ENCODE measurements at regions not wholly inside any gene's neighbourhood (a gene's known extent, or its start where the extent isn't known, plus 50 kb on each side); places are given as distances from the start of the nearest gene placed in this dataset.

DNA sequence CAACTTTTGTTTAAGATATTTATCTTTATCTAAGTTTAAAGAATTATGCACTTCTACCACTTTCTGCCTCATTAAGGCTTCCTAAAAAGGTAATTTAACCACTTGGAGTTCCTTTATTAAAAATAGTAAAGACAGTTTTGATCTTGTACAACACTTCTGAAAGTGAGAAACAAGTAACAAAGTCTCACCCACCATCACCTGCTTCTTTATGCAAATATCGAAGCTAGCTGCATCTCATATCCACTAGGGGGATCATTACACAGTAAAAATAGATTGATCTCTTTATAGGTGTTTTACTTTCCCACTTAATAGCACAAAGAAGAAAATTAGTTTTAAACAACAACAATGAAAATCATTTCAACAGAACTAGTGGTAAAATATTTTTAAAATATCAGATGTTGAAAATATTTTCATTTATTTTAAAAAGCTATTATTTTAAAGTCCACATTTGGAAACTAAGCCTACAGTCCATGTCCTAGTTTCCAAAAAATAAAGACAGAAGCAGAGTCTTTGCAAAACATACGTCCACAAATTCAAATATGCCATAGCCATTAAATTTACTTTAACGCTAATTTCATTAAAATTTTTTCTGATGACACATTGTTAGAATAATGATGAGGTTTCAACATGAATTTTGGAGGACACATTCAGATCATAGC, 160.0 kb upstream of the SOX5 start:
- no peak for ATAC-seq (ENCODE audit: low FRiP score)
- DNase-seq (ENCODE audit: low spot score) = no peak
- TF ChIP-seq, protein P1, sequence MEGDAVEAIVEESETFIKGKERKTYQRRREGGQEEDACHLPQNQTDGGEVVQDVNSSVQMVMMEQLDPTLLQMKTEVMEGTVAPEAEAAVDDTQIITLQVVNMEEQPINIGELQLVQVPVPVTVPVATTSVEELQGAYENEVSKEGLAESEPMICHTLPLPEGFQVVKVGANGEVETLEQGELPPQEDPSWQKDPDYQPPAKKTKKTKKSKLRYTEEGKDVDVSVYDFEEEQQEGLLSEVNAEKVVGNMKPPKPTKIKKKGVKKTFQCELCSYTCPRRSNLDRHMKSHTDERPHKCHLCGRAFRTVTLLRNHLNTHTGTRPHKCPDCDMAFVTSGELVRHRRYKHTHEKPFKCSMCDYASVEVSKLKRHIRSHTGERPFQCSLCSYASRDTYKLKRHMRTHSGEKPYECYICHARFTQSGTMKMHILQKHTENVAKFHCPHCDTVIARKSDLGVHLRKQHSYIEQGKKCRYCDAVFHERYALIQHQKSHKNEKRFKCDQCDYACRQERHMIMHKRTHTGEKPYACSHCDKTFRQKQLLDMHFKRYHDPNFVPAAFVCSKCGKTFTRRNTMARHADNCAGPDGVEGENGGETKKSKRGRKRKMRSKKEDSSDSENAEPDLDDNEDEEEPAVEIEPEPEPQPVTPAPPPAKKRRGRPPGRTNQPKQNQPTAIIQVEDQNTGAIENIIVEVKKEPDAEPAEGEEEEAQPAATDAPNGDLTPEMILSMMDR (IDR thresholded peaks at IDR 0.05) = no peak

DNA sequence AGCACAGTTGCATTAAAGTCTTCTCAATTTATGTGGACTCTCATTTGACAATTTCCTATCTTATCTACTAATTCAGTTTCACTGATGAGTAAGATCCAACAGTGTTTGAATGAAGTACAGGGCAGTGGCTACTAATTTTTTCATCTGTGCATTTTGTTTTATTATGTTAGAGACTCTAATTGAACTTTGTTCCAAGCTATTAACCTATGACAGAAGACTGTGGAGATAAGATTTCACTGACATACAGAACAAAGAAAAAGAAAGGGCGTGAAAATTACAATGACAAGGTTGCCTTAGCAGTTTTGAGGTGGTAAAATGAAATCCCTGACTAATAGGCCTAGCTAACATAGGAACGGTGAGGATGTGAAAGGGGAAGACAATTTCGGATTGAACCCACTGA, 153.2 kb upstream of the SOX5 start:
- DNase-seq (ENCODE audit: low spot score) (no peak), ATAC-seq (ENCODE audit: low FRiP score) (no peak)
- TF ChIP-seq, protein P1 (IDR thresholded peaks at IDR 0.05) = no peak

DNA sequence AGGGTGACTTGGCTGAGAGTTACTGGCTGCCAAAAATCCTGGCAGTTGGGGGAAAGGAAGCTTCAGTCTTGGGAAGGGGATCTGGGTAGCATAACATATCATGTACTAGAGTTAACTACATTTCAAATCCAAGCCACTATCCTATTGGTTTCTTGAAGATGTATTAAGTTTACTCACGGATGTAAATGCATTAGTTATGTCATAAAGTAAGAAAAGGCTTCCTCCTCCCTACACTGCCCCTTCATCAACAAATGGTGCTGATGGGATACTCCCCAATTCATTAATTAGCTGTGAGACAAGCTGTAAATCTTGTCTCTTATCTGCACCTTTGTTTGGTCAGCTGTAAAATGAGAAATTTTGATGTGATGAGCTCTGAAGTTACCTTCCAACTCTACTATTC, 150.1 kb upstream of the SOX5 start:
- TF ChIP-seq, protein P1 (IDR thresholded peaks at IDR 0.05) = no peak
- DNase-seq (ENCODE audit: low spot score) = no peak
- ATAC-seq (ENCODE audit: low FRiP score) = no peak

DNA sequence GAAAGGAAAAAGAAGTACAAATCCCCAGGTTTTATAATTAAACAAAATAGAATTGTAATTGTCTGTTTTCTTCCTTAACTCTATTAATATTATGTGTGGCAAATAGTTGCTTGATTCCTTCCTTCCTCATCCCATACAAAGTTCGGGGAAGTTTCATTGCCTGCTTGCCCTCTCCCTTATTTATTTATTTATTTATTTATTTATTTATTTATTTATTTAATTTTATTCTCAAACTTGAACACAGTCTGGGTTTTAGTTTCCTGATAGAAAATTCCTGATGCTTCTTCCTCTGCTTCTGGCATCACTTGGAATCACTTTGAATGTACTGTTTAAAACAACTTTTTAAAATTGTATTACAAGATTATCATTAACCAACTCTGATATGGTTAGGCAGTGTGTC, 145.8 kb upstream of the SOX5 start:
- DNase-seq (ENCODE audit: low spot score) (no peak), ATAC-seq (ENCODE audit: low FRiP score) (no peak)
- TF ChIP-seq, protein P1 (IDR thresholded peaks at IDR 0.05) = no peak

DNA sequence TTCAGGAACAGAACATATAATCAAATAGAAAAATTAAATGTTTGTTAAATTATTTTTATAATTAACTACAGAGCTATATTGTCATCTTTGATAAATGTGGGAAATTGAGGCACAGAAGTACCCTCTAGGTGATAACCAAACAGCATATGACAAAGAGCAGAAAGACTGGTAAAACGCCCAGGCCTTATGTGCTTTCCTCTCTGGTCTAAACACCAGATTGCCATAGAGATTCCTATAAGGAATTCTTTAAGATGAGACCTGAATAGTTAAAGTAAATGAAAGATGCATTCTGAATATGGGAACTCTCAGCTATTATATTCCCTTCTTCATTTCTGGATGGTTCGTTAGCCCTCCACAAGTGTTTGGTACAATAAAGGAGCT, 140.0 kb upstream of the SOX5 start:
- DNase-seq (ENCODE audit: low spot score) = no peak
- ATAC-seq (ENCODE audit: low FRiP score) = no peak
- TF ChIP-seq, protein P1 (IDR thresholded peaks at IDR 0.05) = no peak

DNA sequence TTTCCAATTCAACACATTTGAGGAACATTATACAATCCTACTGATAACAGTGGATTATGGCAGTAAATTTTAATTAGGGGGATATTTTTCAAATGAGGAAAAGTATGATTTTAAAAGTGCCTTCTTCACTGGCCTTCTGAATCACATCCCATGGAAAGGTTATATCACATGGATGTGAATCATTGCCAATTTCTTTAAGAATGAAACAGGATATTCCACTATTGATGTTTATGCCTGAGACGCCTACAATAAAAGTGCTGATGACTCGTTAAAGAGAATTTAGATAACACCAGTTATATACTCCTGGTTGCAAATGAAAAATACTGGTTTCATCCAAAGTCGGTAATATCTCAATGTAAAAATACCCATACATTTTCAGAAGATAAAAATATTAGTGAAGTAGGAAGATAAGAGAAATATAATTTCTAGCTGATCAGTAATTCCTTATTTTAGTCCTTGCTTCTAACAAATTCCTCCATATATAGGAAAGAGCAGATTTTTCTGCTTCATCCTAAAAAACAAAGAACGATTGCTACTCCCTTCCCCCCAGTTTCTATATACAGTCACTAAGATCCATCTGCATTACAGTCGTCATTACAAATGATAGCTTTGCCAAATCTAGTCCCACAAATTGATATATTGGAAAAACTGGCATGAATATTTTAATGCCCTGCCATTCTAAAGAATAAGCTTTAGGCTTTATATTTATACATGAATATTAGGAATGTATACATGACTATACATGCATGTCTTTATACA, 139.5 kb upstream of the SOX5 start:
- TF ChIP-seq, protein P1 (IDR thresholded peaks at IDR 0.05) = no peak
- no peak for DNase-seq (ENCODE audit: low spot score)
- no peak for ATAC-seq (ENCODE audit: low FRiP score)

DNA sequence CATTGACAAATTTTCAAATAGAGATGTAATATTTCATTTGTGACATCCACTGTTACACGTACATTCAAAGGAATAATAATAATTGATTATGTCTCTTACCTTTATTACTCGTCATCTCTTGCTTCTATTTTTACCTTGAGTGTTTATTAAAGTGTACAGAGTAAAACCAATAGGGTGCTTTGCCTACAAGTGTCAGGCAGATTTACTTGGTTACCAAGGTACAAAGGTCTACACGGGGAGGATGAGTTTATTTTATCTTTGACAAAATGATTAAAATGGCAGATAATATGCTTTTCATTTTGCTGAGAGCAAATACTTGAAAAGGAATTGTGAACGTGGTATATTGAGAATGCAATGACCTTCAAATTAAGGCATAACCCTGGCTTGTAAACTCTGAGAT, 137.8 kb upstream of the SOX5 start:
- ATAC-seq (ENCODE audit: low FRiP score) = no peak
- DNase-seq (ENCODE audit: low spot score) = no peak
- TF ChIP-seq, protein P1 (IDR thresholded peaks at IDR 0.05) = no peak

Measured in omental fat pad (tissue), 3 donors.